ENCODE measurements at regions not wholly inside any gene's neighbourhood (a gene's known extent, or its start where the extent isn't known, plus 50 kb on each side); places are given as distances from the start of the nearest gene placed in this dataset.
"Not testable (repeated sequence)": the region's sequence is repeated elsewhere in the genome, so short reads cannot be mapped to it uniquely, and the experiment has no call there.

DNA sequence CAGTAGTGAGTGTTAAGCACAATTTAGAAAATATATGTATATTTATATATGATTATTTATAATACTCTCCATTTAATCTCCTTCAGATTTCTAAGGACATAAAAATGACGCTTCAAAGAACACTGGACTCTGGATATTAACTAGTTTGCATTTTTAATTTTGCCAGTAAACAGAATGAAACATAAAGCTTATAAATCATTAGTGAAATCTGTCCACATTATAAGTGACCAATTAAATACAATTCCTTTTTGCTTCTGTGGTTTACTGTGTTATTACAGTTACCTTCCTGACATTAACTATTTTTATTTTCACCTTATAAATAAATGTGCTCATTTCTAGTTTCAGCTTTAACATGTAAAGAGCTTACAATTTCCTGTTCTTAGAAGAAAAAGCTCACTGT lies 1081.1 kb upstream of the EPHA6 start:
- no peak for DNase-seq (ENCODE audit: low read depth, low spot score)

DNA sequence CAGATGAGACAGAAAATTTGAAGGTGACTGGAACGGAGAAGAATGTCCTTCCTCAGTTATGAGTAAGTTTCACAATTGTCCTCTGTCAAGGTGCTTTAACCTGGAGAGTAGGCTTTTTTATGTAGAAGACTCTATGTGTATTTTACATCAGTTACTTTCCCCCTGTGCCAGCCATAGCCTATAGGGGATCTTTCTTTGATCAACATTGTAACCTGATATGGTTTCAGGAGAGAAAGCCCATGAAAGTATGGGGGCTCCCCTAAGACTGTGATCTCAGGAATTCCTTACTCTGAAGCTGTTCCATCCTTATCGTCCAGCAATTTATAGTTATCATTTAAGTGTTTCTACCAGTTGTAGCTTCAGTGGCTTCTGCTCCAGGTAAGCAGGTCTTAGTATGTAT lies 1076.3 kb upstream of the EPHA6 start:
- no peak for DNase-seq (ENCODE audit: low read depth, low spot score)

DNA sequence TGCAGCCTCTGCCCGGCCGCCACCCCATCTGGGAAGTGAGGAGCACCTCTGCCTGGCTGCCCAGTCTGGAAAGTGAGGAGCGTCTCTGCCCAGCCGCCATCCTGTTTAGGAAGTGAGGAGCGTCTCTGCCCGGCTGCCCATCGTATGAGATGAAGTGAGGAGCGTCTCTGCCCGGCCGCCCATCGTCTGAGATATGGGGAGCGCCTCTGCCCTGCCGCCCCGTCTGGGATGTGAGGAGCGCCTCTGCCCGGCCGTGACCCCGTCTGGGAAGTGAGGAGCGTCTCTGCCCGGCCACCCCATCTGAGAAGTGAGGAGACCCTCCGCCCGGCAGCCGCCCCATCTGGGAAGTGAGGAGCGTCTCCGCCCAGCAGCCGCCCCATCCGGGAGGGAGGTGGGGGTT lies 1069.5 kb upstream of the EPHA6 start:
- DNase-seq (ENCODE audit: low read depth, low spot score), result not testable (repeated sequence)

DNA sequence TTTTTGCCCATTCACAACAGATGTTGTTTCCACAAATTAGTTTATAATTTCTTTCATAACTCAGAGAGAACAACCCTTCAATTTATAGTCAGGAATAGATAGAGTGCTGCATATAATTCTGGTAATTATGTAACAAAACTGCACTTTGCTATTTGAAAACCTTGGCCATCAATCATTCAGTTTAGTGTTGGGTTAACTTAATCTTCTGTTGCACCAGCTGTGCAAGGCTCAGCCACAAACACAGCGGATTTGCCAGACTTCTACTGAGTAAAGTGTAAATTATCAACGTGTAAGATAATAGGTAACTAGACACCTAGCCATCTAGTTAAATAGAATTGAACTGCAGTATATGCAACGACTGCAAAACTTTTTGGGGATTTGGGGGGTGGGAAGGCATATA lies 1064.3 kb upstream of the EPHA6 start:
- no peak for DNase-seq (ENCODE audit: low read depth, low spot score)

DNA sequence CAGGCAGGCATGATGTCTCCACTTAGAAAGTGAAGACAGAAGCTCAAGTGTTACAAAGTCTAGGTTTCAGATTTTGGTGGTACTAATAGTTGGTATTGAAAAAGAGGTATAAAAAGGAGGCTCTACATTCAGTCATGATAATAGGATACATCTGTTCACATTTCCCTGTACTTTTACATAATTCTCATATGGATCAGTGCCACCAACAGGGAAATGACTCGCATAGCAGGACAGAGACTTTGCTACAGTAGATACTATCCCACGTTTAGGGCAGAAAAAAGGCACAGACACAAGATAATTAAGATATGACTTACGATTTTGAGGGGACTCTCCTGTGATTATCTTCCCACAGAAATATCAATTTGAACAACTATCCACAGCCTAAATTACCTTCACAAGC lies 1062.9 kb upstream of the EPHA6 start:
- DNase-seq (ENCODE audit: low read depth, low spot score), result no peak

DNA sequence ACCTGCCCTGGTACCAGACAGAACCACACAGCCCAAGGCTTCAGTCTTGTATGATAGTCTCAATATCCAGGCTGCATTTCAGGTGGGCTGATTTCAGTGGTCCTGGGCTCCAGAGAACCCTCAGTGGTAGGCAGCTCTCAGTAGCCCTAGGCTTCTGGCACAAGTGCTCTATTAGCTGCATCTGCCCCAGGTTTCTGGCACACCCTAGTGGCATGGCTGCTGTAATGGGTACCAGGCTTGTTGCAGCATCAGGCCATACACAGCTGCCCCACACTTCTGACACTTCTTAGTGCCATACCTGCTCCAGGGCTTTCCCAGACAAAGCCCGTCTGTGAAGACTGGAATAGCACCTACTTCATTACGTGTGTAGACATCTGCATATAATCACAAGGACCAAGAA lies 1062.2 kb upstream of the EPHA6 start:
- DNase-seq (ENCODE audit: low read depth, low spot score), result no peak

DNA sequence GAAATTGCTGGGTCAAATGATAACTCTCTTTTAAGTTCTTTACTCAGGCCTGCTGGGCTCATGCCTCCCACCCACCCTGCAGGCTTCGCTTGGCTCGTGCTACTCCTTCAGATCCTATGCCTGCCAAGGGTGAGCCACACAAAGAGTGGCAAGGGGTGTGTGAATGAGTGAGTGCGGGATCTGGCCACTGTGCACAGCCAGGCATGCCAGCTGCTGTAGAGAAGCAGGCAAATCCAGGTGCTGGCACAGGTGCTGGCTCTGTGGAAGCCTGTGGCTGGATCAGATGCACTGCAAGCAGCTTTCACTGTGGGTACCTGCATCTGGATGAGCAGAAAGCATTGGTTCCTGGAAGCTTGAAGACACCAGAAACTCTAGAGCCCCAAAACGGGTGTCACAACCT lies 1055.7 kb upstream of the EPHA6 start:
- DNase-seq (ENCODE audit: low read depth, low spot score), result no peak

DNA sequence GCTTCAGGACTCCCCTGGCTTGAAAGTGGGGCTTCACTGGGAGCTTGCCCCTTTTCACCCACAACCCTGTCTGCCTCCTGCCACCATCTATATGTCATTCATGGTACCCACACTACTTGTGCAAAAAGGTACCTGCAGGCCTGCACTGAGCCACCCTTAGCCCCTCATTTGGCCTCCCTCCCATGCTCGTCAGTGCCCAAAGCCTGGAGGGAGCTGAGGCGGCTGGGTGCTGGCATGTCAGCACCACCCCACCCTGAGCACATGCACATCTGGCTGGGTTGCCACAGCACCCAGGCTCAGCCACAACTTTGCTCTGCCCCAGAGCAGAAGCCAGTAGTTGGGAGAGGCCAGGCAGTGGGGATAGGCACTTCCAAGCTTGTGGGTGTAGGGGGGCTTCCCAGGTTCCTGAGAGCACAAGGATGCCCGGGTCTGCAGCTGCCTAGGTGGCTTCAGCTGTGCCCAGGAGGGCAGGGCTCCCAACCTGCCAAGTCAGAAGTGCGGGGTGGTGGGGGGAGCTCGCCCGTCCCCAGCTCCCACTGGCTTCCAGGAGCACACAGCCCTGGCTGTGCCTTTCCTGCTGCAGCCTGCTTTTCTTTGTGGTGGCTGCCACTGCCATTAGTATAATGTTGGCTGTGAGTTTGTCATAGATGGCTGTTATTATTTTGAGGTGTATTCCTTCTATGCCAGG lies 1054.6 kb upstream of the EPHA6 start:
- DNase-seq (ENCODE audit: low read depth, low spot score), result no peak

DNA sequence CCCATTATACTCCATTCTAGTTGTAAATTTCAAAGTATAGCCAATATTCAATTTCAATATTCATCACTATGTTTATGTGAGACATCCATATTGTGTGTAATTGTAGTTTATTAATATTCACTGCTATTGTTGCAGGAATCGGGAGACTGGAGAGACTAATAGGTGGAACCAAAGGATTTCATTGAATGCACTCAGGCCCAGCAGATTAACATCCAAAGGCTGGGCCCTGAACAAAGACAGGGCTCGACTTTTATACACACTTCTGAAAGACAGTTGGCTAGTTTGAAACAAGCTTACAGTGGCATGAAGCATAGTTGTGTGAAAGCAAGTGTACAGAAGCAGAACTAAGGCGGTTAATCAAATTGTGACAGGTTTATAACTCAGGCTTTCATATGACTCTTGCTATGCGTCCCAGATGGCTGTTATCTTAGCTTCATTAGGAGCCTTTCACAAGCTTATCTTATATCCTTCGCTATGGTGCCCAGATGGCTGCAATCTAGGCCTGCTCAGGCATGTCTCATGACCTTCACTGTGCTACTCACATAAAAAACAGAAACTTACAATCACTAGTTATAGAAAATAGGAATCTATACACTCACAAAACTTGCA lies 1038.8 kb upstream of the EPHA6 start:
- no peak for DNase-seq (ENCODE audit: low read depth, low spot score)

DNA sequence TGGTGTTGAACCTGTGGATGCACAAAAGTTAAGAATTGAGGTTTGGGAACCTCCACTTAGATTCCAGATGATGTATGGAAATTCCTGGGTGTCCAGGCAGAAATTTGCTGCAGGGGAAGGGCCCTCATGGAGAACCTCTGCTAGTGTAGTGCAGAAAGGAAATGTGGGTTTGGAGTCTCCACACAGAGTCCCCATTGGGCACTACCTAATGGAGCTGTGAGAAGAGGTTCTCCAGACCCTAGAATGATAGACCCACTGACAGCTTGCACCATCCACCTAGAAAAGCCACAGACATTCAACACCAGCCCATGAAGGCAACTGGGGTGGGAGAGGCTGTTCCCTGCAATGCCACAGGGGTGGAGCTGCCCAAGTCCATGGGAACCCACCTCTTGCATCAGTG lies 1032.8 kb upstream of the EPHA6 start:
- DNase-seq (ENCODE audit: low read depth, low spot score), result no peak

DNA sequence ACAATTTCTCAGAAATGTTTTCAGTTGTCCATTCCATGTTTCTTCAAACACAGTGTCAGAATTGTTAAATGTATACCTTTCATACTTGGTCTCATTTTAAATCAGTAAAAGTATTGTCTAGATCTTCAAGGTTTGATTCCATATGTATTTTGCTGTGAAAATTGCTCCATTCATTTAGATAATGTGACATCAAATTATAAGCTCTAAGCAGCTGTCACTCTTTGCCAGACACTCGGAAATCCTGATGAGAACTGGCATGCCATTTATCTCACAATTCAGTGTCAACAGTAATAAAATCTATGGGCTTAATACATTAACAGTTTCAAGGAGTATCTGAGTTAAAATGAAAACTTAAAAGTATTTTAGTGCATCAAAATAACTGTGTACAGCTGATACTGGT lies 1025.3 kb upstream of the EPHA6 start:
- DNase-seq (ENCODE audit: low read depth, low spot score), result no peak

DNA sequence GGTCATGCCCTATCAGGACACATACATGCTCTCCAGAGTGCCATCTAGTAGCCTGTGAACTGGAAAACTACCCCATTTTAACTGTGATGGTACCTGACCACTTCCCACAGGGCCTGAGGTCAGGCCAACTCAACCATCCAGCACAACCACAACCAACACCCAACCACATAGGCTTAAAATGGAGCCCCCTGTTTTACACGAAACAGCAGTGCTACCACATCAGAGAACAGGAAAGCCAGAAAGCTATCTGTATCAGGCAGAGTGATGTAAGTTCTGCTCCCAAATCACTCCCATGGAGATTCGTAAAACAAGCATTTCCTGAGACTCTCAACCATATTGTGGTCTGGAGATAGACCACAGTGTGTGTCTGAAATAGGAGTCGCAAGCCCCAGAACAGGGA lies 1017.3 kb upstream of the EPHA6 start:
- DNase-seq (ENCODE audit: low read depth, low spot score), result no peak

DNA sequence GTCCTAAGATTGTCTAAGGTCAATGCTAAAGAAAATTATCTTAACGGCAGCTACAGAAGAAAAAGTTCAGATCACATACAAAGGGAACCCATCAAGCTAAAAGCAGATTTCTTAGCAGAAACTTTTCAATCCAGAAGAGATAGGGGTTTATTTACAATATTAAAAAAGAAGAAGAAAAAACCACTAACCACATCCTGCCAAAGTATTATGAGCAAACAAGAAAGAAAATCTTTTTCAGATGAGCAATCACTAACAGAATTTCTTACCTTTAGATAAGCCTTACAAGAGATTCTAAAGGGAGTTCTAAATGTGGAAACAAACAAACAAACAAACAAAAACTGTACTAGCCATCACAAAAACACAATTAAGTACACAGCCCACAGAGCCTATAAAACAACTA lies 1015.8 kb upstream of the EPHA6 start:
- no peak for DNase-seq (ENCODE audit: low read depth, low spot score)

DNA sequence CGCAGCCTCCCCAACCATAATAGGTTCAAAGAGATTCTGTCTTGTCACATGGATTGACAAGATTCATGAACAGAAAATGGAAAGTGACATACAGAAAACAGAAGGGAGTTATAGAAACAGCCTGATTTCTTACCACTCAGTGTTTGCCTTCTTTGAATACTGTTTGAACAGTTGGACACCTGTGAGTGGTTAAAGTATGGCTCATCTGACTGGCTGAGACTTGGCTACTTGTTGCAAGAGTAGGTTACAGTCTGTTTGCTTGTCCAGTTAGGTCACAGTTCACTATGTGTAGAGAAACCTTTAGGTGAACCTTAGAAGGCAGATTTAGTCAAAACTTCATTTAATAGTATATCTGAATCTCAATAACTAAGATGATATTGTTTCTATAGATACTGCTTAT lies 1003.9 kb upstream of the EPHA6 start:
- DNase-seq (ENCODE audit: low read depth, low spot score), result no peak

DNA sequence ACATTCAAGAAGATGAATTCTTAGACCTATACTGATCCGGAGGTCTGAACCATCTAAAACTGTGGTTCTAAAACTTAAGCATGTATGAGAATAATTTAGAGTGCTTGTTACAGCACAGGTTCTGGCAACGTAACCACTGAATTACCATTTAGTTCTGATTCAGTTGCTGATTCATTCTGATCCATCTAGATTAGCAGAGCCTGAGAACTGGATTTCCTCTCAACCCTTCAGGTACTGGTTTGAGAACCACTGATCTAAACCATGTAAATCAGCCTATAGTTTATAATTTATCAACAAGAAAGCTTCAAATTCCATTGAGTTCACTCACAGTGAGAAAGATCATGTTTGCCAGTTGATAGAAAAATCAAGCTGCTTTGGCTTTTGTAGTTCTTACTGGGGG lies 1001.1 kb upstream of the EPHA6 start:
- no peak for DNase-seq (ENCODE audit: low read depth, low spot score)

DNA sequence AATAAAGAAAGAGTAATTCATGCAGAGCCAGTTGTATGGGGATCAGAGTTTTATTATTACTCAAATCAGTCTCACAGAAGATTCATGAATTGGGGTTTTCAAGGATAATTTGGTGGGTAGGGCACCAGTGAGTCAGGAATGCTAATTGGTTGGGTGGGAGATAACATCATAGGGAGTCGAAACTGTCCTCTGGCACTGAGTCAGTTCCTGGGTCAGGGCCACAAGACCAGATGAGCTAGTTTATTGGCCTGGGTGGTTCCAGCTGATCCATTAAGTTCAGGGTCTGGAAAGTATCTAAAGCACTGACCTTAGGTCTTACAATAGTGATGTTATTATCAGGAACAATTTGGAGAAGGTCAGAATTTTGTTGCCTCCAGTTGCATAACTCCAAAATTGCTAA lies 998.6 kb upstream of the EPHA6 start:
- no peak for DNase-seq (ENCODE audit: low read depth, low spot score)

DNA sequence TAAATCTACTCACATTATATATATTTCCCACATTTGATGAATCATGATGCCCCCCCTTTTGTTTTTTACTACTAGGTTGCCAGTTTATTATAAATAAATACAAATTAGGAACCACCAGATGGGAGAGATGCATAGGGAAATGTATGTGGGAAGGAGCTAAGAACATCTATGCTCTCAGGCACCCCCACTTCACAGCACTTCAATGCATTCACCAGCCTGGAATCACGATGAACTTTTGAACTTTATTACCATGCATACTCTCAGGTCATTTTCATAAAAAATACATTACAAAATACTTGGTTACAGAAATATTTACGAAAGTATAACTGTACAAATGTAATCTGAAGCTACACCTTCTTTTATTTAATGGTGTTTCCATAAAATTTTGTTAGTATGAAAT lies 988.0 kb upstream of the EPHA6 start:
- DNase-seq (ENCODE audit: low read depth, low spot score), result no peak

DNA sequence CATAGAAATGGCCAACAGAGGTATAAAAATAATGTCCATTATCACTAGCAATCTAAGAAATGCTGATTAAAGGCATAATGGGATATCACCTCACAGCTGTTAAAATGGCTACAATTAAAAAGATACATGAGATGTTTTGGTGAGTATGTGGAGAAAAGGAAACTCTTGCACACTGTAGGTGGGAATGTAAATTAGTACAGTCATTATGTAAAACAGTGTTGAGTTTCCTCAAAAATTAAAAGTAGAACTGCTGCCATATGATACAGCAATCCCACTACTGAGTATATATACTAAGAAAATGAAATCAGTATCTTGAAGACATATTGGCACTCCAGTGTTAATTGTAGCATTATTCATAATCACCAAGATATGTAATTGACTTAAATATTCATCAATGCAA lies 982.2 kb upstream of the EPHA6 start:
- no peak for DNase-seq (ENCODE audit: low read depth, low spot score)

DNA sequence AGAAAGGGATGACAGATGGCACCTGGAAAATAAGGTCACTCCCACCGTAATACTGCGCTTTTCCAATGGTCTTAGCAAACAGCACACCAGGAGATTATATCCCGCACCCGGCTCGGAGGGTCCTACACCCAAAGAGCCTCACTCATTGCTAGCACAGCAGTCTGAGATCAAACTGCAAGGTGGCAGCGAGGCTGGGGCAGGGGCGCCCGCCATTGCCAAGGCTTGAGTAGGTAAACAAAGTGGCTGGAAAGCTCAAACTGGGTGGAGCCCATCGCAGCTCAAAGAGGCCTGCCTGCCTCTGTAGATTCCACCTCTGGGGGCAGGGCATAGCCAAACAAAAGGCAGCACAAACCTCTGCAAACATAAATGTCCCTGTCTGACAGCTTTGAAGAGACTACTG lies 953.8 kb upstream of the EPHA6 start:
- DNase-seq (ENCODE audit: low read depth, low spot score), result not testable (repeated sequence)

DNA sequence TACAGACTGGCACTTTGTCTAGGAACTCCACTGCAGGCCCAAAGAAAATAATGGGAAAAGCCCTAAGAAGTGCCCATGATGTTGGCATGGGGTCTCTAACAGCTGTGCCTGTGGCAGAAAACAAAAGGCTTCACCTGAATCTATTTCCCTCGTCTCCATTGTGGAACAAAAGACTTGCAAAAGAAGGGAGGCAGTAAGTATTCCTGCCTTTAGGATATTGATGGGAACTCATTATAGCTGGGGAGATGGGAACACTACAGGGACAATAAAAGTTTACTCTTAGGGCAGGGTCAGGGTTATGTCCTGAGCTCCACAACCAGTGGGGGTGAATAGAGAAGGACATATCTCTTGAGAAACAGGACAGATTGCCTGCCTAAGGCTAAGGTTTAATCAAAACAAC lies 930.6 kb upstream of the EPHA6 start:
- DNase-seq (ENCODE audit: low read depth, low spot score), result no peak

DNA sequence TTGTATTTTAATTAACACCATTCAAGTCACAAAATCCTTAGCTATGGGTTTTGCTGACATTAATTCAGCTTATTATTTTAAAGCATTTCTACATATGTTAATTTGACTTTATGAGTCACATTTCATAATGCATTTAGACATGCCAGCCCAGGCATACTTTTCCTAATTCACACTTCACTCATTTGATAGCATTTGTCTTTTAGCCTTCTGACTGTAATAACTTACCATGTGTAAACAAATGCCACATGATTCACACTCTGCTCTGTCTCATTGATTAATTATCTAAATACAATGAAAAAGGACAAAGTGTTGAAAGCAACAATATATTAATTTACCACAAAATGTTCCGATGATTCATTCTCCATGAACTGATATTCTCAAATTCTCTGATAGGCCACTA lies 927.8 kb upstream of the EPHA6 start:
- DNase-seq (ENCODE audit: low read depth, low spot score), result no peak

DNA sequence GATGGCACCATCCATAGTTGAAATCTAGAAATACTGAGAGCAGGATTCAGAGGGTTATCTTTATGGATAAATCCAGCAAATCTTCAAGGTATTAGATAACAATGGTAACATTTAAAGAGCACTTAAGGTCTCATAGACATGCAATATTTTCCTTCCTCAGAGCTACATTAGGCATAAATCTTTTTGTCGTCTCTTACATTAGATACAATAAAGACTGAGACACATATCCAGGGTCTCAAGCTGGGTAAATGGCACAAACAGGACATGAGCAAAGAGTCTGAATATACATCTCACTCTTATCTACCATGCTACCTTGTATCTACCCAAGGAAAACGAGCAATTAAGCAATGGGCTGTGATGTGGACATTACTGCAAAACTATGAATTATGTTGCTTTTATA lies 927.3 kb upstream of the EPHA6 start:
- DNase-seq (ENCODE audit: low read depth, low spot score), result no peak

DNA sequence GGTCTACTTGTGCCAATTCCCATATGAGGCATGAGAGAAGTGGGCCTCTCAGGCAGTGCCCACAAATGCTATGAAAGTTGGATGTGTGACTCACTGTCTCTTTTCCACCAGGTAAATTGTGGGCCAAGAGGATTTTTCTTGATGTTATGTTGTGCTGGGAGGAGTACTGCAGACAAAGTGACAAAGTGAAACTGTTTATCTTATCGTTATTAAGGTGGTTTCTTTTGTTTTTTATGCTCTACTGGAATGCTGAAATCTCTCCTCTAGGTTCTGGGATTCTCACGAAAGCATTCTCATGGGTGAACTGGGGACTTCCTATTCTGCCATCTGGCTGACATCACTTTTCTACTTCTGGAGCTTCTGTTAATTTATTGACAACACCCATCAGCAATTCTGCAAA lies 919.6 kb upstream of the EPHA6 start:
- DNase-seq (ENCODE audit: low read depth, low spot score), result no peak

DNA sequence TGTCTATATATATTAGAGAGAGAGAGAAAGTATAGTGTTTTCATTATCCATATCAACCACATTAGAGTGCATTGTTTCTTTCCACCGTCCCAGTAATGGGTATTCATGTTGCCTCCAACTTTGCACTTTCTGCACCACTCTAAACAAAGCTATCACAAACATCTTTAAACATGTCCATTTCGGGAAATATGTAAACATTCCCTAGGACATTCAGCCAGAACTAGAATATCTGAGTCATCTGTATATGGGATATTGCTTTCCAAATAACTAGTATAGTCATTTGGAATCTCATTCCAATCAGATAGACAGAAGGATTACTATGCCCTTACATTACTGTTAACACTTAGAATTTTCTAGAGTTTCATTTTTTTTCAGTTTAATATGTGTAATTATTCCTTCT lies 914.9 kb upstream of the EPHA6 start:
- DNase-seq (ENCODE audit: low read depth, low spot score), result no peak
